HG03439 (cell line): ENCODE measurements at regions not wholly inside any gene's neighbourhood (a gene's known extent, or its start where the extent isn't known, plus 50 kb on each side); places are given as distances from the start of the nearest gene placed in this dataset.
"Not testable (repeated sequence)": the region's sequence is repeated elsewhere in the genome, so short reads cannot be mapped to it uniquely, and the experiment has no call there.

Source experiments
- ATAC-seq: cut with Tn5 transposase; IDR thresholded peaks from one replicate; pipeline ENCODE4 v1.9.1; 2021; ENCODE audit warnings: mild to moderate bottlenecking, moderate library complexity; ENCODE audit not compliant: unreplicated experiment

DNA sequence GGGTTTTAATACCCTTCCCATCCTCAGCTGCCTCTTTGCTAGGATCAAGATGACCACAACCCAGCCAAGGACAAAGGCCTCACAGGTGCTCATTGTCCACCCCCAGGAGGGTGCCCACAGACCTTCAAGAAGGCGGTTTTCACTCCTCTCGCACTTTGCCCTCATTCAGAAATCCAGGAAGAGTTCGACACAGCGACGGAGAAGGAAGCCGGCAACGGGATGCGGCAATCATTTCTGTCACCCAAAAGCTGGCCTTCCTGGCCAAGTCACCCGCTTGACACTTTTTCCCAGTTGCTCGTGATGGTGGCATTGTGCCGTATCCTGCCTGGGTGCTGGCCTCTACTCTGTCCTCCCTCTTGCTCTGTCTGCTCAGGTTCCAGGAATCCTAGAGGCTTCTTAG lies 293.0 kb upstream of the ZNF337 start:
- ATAC-seq: not testable (repeated sequence)

DNA sequence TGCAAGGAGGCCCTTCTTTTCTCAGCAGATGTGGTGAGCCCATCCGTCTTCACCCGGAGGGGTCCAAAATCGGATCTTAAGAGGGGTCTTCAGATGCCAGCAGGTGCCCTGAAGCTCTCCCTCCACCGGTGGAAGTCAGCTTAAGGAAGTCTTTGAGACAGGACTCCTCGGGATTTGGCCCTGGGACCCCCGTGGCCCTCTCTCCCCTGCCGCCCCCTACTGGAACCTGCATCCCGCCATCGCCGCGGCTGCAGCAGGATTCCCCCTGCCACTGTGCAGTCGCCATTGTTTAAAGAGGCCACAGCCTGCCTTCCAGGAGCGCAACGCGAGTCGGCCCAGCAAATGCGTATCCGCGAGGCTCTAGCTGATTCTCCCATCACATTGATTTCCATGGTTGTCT lies 292.5 kb upstream of the ZNF337 start:
- no peak for ATAC-seq

DNA sequence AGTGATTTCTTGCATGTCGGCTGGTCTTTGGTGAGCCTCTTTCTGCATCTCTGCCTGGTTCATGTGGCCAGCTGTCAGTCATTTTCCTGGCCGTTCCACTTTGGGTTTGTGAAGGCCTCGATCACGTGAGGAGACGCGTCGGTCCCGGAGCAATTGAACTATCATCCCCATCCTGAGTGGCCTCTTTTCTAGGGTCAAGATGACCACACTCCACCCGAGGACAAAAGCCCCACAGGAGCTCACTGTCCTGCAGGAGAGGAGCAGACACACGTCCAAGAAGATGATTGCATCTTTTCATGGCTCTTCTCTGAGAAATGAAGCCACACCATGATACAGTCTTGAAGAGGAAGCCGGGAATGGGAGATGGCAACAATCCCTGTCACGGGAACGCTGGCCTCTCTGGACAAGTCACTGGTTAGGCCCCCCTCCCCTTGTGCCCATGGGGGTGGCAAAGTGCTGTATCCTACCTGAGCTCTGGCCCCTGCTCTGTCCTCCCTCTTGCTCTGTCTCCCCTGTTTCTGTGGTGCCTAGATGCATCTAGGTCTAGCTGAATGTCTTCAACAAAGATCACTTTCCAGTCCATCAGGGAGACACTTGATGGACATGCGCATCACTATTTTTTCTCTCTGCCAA lies 291.4 kb upstream of the ZNF337 start:
- ATAC-seq: not testable (repeated sequence)

DNA sequence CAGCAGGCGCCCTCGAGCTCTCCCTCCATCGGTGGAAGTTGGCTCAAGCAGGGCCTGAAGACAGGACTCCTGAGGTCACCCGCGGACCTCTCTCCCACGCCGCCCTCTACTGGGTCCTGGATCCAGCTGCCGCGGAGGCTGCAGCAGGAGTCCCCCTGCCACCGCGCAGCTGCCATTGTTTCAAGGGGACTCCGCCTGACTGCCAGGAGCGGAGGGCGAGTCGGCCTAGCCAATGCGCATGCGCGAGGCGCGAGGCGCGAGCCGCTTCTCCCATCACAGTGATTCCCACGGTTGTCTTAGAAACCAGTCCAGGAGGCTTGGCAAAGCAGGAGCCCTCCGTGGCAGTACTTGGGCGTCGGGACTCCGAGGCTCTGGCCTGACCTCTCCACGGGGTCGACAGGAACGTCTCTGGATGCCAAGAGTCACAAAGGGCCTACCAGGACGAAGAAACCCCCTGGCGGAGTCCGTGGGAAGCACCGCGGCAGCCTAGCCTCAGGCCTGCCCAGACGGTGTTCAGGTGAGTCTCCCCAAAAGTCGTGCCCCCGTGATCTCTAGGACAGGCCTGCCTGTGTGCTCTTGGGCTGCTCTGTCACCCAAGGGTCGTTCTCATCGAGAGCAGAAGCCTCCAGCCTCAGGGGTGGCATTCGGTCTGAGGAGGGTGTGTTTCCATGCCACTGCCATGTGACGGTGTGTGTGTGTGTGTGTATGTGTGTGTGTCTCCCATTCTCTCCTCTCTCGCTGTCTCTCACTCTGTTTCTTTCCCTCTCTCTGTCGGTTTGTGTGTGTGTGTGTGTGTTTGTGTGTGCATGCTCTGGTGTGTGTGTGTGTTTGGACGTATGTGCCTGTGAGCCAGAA lies 290.6 kb upstream of the ZNF337 start:
- peak; percentile 81 for ATAC-seq

DNA sequence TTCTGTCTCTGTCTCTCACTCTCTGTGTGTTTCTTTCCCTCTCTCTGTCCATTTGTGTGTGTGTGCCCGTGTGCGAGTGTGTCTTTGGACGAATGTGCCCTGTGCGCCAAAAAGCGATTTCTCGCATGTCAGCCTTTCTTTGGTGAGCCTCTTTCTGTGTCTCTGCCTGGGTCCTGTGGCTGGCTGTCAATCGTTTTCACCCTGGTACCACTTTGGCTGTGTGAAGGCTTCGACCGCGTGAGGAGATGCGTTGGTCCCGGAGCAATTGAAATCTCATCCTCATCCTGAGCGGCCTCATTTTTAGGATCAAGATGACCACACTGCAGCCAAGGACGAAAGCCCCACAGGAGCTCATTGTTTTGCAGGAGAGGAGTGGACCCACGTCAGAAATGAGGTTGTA lies 288.9 kb upstream of the ZNF337 start:
- no peak for ATAC-seq

DNA sequence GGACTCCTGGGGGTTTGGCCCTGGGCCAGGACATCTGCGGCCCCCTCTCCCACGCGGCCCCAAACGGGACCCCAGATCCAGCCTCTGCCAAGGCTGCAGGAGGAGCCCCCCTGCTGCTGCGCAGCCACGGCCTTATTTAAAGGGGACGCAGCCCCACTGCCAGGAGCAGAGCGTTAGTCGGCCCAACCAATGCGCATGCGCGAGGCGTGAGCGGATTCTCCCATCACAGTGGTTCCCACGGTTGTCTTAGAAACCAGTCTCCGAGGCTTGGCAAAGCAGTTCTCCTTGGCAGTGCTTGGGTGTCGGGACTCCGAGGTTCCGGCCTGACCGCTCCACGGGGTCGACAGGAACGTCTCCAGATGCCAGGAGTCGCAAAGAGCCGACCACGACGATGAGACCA lies 288.3 kb upstream of the ZNF337 start:
- ATAC-seq: no peak

DNA sequence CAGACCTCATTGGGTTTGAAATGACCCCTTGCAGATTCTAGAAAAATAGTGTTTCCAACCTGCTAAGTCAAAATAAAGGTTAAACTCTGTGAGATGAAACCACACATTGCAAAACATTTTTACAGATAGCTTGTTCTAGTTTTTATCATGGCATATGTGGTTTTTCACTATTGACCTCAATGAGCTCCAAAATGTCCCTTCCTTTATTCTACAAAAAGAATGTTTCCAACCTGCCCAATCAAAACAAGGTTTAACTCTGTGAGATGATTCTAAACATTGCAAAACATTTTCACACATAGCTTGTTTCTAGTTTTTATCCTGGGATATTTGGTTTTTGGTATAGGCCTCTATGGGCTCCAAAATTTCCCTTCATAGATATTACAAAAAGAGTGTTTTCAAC lies 286.0 kb upstream of the ZNF337 start:
- ATAC-seq: not testable (repeated sequence)

DNA sequence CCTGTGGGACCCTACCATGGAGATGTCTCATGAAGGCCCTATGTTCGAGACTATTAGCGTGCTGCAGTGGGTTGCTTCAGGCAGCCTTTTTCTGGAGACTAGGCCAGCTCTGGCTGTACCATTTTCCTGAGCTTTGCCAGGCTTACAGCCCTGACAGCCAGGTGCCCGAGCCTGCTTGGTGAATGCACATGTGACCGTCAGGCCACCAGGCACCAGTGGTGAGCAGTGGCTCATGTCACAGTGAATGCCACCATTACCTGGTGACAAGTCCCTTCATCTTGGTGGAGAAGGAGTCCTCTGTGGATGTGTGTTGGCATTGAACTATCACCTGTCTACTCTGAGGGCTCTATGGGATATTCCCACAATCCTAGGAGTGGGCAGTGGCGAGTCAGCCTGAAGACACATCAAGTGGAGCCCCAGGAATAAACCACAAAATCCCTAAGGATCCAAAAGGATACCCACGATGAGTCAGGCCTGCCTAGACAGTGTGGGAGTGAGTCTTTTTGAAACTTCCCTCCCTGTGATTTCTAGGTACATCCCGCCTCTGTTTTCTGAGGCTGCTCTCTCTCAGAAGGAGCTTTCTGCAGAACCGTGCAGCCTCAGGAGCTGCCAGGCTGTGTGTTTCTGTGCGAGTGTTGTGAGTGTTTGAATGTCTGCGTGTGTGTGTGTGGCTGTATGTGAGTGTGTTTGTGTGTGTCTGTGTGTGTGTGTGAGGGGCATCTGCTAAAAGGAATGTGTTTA lies 282.0 kb upstream of the ZNF337 start:
- not testable (repeated sequence) for ATAC-seq

DNA sequence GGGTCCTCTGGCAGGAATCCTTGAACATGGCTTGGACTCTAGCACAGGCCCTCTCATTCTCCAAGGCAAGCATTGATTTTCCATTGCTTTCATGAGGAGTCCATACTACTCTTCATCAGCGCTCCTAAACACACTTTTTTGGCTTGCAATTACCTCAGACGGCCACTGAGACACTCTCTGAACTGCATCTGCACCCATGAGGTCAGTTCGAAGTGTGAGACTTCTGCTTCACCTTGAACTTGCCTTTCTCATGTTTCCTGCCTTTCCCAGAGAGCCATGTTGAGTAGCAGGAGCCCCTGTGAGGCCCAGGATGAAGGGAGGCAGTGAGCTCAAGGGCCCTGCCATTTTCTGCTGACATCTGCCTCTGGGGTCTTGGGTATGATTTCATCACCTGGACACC lies 279.2 kb upstream of the ZNF337 start:
- not testable (repeated sequence) for ATAC-seq

DNA sequence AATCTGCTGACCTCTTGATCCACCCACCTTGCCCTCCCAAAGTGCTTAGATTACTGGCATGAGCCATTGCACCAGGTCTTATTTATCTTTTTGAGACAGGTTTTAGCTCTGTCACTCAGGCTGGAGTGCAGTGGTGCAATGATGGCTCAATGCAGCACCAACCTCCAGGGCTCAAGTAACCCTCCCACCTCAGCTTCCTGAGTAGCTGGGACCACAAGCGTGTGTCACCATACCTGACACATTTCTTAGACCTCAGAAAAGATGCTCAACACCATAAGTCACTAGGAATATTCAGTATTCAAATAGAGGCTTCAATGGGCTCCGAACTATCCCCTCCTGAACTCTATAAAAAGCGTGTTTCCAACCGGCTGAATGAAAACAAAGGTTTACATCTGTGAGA lies 268.6 kb upstream of the ZNF337 start:
- ATAC-seq: not testable (repeated sequence)

DNA sequence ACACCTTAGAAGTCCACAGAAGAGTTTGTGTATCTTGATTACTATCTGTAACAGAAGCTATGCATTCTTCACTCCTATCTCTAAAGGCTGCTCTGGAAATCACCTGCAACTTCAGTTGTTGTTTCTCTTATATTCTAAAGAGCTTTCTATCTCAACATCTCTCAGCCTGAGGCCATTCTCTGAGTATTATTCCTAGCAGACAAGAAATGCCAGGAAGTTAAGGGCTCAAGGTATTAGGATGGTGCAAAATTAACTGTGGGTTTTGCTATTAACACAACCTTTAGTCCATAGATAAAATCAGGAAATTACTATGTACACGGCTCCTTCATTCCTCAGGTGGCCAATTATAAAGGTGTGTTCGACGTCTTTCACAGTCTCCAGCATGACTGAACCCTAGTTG lies 257.2 kb upstream of the ZNF337 start:
- ATAC-seq: not testable (repeated sequence)

DNA sequence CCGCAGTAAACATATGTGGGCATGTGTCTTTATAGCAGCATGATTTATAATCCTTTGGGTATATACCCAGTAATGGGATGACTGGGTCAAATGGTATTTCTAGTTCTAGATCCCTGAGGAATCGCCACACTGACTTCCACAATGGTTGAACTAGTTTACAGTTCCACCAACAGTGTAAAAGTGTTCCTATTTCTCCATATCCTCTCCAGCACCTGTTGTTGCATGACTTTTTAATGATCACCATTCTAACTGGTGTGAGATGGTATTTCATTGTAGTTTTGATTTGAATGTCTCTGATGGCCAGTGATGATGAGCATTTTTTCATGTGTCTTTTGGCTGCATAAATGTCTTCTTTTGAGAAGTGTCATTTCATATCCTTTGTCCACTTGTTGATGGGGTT lies 238.6 kb upstream of the ZNF337 start:
- ATAC-seq: not testable (repeated sequence)

DNA sequence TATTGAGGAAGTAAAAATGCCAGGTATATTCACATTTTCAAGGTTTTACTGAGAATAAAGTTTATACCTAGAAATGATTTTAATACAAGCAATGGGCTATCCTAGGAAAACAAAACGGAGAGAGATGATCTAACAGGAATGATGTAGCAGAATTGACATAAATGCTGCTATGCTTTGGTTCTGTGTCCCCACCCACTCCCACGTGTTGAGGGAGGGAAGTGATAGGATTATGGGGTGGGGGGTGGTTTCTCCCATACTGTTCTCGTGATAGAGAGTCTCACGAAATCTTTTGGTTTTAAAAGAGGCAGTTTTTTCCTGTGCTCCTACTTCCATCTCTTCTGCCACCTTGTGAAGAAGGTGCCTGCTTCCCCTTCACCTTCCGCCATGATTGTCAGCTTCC lies 236.2 kb upstream of the ZNF337 start:
- ATAC-seq: not testable (repeated sequence)

DNA sequence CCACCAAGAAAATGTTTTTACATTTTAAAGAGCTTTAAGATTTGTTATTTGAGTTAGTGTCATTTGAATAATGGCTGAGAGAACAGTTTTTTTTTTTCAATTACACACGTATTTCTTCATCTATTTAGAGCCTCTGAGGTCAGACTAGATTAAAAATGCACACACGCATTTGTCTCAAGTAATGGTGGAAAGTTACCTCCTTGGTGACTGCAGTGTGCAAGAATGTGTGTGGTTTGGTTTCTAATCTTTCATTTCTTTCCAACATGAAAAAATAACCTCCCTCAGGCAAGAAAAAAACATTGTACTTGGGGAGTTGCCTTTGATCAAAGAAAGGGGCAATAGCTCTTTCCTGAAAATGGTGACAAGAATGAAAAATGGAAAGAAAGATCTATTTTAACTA lies 235.5 kb upstream of the ZNF337 start:
- ATAC-seq: not testable (repeated sequence)

DNA sequence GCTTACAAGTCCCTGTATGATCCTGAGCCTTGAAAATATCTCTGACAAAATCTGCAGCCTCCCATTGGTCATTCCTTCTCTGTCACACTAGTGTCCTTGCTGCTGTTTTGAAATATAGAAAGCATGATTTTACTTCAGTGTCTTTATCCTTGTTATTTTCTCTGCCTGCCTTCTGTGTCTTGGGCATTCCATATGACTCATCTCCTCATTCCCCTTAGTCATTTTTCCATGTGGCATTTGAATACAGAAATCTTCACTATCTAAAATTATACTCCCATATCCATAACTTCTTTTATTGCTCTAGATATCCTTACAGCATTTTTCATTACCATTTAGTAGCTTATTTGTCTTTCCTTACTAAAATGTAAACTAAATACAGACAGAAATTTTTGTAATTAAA lies 205.7 kb upstream of the ZNF337 start:
- not testable (repeated sequence) for ATAC-seq

DNA sequence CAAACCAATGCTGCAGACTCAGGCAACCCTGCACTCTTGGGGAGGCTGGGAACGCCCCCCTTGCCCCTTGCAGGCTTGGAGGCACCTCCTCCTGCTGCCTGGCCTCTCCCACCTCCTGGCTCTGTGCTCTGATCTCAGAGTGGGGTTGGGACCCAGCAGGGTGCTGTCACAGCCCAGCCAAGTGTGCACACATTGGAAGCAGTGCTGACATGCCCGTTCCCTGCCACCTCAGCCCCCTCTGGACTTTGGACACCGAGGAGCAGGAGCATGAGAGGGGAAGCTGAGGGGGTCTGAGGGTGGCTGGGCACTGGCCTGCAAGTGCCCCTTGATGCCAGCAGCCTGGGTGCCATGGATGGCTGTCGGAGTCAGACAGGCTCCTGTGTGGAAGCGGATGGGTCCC lies 202.0 kb upstream of the ZNF337 start:
- not testable (repeated sequence) for ATAC-seq

DNA sequence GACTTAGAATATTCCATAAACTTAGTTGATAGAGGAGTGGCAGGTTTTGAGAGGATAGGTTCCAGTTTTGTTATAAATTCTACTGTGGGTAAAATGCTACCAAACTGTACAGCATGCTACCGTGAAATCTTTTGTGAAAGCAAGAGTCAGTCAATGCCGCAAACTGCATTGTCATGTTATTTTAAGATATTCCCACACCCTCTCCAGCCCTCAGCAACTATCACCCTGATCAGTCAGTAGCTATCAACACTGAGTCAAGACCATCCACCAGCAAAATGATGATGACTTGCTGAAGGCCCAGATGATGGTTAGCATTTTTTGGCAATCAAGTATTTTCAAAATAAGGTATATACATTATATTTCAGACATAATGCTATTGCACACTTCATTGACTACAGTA lies 182.4 kb upstream of the ZNF337 start:
- ATAC-seq: not testable (repeated sequence)

DNA sequence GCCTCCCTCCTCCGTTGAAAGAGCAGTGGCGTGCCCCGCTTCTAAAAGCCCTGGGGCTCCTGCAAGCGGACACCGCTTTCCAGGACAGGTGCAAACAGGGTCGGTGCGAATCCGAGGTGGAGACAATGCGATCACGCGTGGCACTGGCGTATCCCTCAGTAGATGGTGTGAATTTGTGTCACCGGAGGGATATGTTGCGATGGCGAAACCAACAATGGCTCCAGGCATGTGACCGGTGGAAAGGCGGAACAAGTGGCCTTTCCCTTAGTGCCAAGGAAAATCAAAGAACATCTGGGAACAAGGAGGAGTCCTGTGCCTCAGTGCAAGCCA lies 172.0 kb upstream of the ZNF337 start:
- not testable (repeated sequence) for ATAC-seq

DNA sequence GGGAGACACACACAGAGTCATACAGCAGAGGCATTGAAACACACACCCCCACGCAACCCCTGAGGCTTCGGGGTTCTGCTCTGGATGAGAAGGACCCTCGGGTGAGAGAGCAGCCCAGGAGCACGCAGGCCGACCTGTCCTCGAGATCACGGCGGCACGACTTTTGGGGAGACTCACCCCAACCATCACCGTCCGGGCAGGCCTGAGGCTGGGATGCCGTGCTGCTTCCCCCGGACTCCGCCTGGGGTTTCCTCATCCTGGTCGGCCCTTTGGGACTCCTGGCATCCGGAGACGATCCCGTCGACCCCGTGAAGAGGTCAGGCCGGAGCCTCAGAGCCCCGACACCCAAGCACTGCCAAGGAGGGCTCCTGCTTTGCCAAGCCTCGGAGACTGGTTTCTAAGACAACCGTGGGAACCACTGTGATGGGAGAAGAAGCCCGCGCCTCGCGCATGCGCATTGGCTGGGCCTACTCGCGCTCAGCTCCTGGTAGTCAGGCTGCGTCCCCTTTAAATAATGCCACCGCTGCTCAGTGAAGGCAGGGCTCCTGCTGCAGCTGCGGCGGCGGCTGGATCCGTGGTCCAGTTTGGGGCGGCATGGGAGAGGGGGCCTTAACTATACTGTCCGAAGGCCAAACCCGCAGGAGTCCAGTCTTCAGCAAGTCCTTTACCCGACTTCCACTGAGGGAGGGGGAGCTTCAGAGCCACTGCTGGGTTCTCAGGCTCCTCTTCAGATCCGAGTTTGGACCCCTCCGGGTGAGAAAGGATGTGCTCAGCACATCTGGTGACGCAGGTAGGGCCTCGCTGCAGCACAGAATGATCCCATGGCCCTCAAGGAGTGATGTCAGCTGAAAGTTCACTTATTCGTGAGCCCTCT lies 171.4 kb upstream of the ZNF337 start:
- ATAC-seq: peak; percentile 76

DNA sequence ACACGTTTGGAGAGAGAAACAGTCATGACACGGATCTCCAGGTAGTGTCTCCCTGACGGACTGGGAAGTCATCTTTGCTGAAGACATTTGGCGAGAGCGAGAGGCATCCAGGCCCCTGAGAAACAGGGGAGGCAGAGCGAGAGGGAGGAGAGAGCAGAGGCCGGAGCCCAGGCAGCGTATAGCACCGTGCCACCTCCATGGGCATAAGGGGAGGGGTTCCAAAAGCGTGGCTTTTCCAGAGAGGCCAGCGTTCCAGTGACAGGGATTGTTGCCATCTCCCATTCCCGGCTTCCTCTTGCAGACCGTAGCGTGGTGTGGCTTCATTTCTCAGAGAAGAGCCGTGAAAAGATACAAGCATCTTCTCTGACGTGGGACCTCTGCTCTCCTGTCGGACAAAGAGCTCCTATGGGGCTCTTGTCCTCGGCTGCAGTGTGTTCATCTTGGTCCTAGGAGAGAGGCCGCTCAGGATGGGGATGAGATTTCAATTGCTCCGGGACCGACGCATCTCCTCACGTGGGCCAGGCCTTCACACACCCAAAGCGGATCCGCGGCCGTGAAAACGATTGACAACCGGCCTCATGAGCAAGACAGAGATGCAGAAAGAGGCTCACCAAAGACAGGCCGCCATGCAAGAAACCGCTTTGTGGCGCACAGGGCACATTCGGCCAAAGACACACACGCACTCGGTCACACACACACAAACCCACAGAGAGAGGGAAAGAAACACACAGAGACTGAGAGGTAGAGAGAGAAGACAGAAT lies 170.5 kb upstream of the ZNF337 start:
- not testable (repeated sequence) for ATAC-seq
